CD4-positive, alpha-beta T cell (primary cell): ENCODE measurements at regions not wholly inside any gene's neighbourhood (a gene's known extent, or its start where the extent isn't known, plus 50 kb on each side); places are given as distances from the start of the nearest gene placed in this dataset.

Experiments
- ATAC-seq: fragments of 200-7000 bp; cut with Tn5 transposase; one replicate; pipeline ENCODE4 v1.10.0; 2022; ENCODE audit warnings: mild to moderate bottlenecking; ENCODE audit not compliant: poor library complexity
- CTCF ChIA-PET: fragments of 350-600 bp; sonication (Branson Sonifier 250); formaldehyde crosslinking; loops from one replicate; lab custom pipeline; 2021; ENCODE audit warnings: antibody characterized with exemption, inconsistent platforms; lab: Charles Lee
- POLR2A ChIA-PET: fragments of 350-600 bp; sonication (Branson Sonifier 250); formaldehyde crosslinking; loops from one replicate; lab custom pipeline; 2021; ENCODE audit warnings: antibody characterized with exemption, inconsistent platforms; lab: Charles Lee
- DNase-seq, 14 experiments: peaks; one replicate each; pipeline ENCODE4 v3.0.0-alpha.2; 2013 to 2020; ENCODE audit warnings: mixed read lengths in 2 of 14
- H3K27ac ChIP-seq, 2 donors: one replicate each; pipeline versions ENCODE4 v1.5.1 to v1.7.0; 2013; ENCODE audit warnings: low read length in 2 of 2, low read depth in 1 of 2, mild to moderate bottlenecking in 1 of 2
- H3K27me3 ChIP-seq, 2 experiments: 1 replicate in 1 of 2; 2 replicates in 1 of 2; pipeline versions ENCODE4 v1.6.1 to v1.7.0; 2013; ENCODE audit warnings: low read length in 2 of 2, control low read depth in 1 of 2, mild to moderate bottlenecking in 1 of 2, moderate library complexity in 1 of 2; ENCODE audit not compliant: insufficient read depth in 2 of 2, control insufficient read depth in 1 of 2
- H3K36me3 ChIP-seq: one replicate; pipeline ENCODE4 v1.6.1; 2013; ENCODE audit warnings: low read length, control low read depth; ENCODE audit not compliant: insufficient read depth
- H3K4me1 ChIP-seq: one replicate; pipeline ENCODE4 v1.6.1; 2013; ENCODE audit warnings: low read length, control low read depth; ENCODE audit not compliant: insufficient read depth
- H3K4me3 ChIP-seq: one replicate; pipeline ENCODE4 v1.5.1; 2013; ENCODE audit warnings: mild to moderate bottlenecking, low read length, moderate library complexity
- H3K9me3 ChIP-seq, 2 experiments: 1 replicate in 1 of 2; 2 replicates in 1 of 2; pipeline versions ENCODE4 v1.6.1 to v1.7.0; 2013; ENCODE audit warnings: low read length in 2 of 2, mild to moderate bottlenecking in 2 of 2, control low read depth in 1 of 2, moderate library complexity in 1 of 2; ENCODE audit not compliant: control insufficient read depth in 1 of 2, insufficient read depth in 1 of 2
- H3K27ac Mint-ChIP-seq: one replicate; pipeline ENCODE4 v1.8.0; 2020; ENCODE audit warnings: mixed read lengths
- H3K27me3 Mint-ChIP-seq: one replicate; pipeline ENCODE4 v1.8.0; 2021; ENCODE audit warnings: mixed read lengths
- H3K36me3 Mint-ChIP-seq: one replicate; pipeline ENCODE4 v1.8.0; 2021; ENCODE audit warnings: low read depth, mixed read lengths
- H3K4me1 Mint-ChIP-seq: one replicate; pipeline ENCODE4 v1.8.0; 2021; ENCODE audit warnings: low read depth, mixed read lengths
- H3K4me3 Mint-ChIP-seq: one replicate; pipeline ENCODE4 v1.8.0; 2020; ENCODE audit warnings: mild to moderate bottlenecking, mixed read lengths
- H3K9me3 Mint-ChIP-seq: one replicate; pipeline ENCODE4 v1.8.0; 2020; ENCODE audit warnings: mixed read lengths
- intact Hi-C, 2 experiments: fragments of 100-400 bp; cut with DNase I in 1 of 2; cut with micrococcal nuclease in 1 of 2; formaldehyde crosslinking; loops; one replicate each; pipeline versions ENCODE4 v1.15.1 to v1.9.0; 2023 to 2025; cut with DNase I, micrococcal nuclease
- TF ChIP-seq, protein P1 (sequence below): fragments of 200-600 bp; IDR thresholded peaks from one replicate; pipeline ENCODE4 v1.8.0; 2022; ENCODE audit warnings: antibody characterized with exemption, mild to moderate bottlenecking

DNA sequence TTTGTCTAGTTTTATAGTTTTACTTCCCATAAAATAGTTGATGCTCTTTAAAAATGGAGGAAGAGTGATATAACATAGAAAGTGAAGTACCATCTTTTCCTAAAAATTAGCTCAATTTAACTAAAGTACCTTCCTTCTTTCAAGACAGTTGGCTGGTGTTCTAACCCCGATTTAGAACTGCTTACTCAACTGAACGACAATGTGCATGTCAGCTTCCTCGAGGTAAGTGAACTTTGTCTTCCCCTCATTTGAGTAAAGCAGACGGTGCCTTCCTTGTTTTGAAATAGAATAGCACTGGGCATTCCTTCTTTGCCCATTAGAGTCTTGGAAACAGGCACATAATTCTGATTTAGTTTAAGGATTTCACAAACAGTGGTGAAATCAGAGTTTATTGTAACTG lies 1519.2 kb downstream of the EFNB2 start:
- H3K27me3 ChIP-seq = no peaks in the 10 kb centered on the region
- H3K4me3 Mint-ChIP-seq = no peak overlapping the region
- no peaks in the 10 kb centered on the region for H3K36me3 Mint-ChIP-seq
- no peak overlapping the region for H3K4me3 ChIP-seq
- H3K27ac Mint-ChIP-seq = no peak overlapping the region
- TF ChIP-seq, protein P1, sequence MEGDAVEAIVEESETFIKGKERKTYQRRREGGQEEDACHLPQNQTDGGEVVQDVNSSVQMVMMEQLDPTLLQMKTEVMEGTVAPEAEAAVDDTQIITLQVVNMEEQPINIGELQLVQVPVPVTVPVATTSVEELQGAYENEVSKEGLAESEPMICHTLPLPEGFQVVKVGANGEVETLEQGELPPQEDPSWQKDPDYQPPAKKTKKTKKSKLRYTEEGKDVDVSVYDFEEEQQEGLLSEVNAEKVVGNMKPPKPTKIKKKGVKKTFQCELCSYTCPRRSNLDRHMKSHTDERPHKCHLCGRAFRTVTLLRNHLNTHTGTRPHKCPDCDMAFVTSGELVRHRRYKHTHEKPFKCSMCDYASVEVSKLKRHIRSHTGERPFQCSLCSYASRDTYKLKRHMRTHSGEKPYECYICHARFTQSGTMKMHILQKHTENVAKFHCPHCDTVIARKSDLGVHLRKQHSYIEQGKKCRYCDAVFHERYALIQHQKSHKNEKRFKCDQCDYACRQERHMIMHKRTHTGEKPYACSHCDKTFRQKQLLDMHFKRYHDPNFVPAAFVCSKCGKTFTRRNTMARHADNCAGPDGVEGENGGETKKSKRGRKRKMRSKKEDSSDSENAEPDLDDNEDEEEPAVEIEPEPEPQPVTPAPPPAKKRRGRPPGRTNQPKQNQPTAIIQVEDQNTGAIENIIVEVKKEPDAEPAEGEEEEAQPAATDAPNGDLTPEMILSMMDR = no peak
- peaks cover 0 to 3% of the 10 kb centered on the region in 2 experiments for H3K9me3 ChIP-seq
- ChIA-PET CTCF (no interaction called here), POLR2A (no interaction called here)
- no peaks in the 10 kb centered on the region for H3K4me1 ChIP-seq
- no peaks in the 10 kb centered on the region for H3K27me3 Mint-ChIP-seq
- DNase-seq = no peak
- no peak for ATAC-seq
- H3K27ac ChIP-seq = no peak overlapping the region
- H3K4me1 Mint-ChIP-seq = no peaks in the 10 kb centered on the region
- H3K9me3 Mint-ChIP-seq = no peaks in the 10 kb centered on the region
- H3K36me3 ChIP-seq = no peaks in the 10 kb centered on the region
- intact Hi-C loops = no loop called here

DNA sequence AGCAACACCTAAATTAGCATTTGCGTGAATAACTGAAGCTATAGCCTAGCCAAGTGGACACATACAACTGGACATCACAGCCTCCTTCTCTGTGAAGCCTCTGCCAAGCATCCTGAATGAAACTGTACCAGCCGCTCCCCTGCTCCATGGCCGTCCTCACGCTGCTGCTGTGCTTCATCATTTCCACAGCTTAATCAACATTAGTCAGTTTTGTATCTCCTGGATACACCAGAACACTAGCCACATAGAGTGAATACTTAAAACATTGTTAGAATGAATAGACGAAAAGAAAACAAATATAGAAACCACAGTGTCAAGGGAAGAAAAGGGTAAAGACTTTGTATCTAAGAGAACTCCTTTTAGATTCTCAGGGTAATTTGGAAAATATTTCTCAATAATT lies 1526.9 kb downstream of the EFNB2 start:
- TF ChIP-seq, protein P1 = no peak
- Mint-ChIP-seq H3K27me3 (no peaks in the 10 kb centered on the region), H3K36me3 (no peaks in the 10 kb centered on the region), H3K9me3 (no peaks in the 10 kb centered on the region), H3K27ac (no peak overlapping the region), H3K4me1 (no peaks in the 10 kb centered on the region), H3K4me3 (no peak overlapping the region)
- Histone ChIP-seq H3K9me3 (no peaks in the 10 kb centered on the region), H3K4me3 (no peak overlapping the region), H3K36me3 (no peaks in the 10 kb centered on the region), H3K27me3 (no peaks in the 10 kb centered on the region), H3K27ac (no peak overlapping the region), H3K4me1 (no peaks in the 10 kb centered on the region)
- no peak for DNase-seq
- CTCF ChIA-PET = no interaction called here
- POLR2A ChIA-PET = no interaction called here
- intact Hi-C loops = no loop called here
- no peak for ATAC-seq

DNA sequence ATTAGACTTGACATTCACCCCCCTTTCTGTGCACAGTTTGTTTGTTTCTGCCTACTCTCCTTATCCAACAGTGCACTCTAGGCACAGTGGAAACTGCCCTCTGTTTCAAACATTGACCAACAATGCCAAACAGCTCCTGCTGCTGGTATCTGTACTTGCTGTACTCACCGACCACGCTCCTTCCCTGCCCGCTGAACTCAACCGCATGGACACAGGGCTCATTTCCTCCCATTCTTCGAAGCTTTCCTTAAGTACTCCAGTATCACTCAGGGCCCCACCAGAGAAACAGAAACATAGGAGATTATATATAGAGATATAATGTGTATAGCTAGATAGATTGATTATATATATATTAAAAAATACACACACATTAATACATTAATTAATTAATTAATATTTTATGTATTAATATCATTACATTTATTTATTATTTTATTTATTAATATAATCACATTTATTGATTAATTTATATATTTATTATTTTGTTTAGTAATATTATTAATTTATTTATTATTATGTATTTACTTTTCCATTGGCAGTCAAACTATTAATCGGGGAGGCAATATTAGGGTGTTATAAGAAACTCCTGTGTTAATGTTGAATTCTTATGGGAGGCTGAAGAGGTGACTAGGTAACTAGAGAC lies 1528.2 kb downstream of the EFNB2 start:
- CTCF ChIA-PET = no interaction called here
- DNase-seq (no peak), ATAC-seq (no peak)
- Mint-ChIP-seq H3K9me3 (no peaks in the 10 kb centered on the region), H3K27ac (no peak overlapping the region), H3K4me1 (no peaks in the 10 kb centered on the region), H3K36me3 (no peaks in the 10 kb centered on the region), H3K27me3 (no peaks in the 10 kb centered on the region), H3K4me3 (no peak overlapping the region)
- intact Hi-C loops = no loop called here
- no peak overlapping the region for H3K4me3 ChIP-seq
- no peaks in the 10 kb centered on the region for H3K27me3 ChIP-seq
- no peaks in the 10 kb centered on the region for H3K9me3 ChIP-seq
- H3K36me3 ChIP-seq = no peaks in the 10 kb centered on the region
- no peak overlapping the region for H3K27ac ChIP-seq
- POLR2A ChIA-PET = no interaction called here
- TF ChIP-seq, protein P1 = no peak
- no peaks in the 10 kb centered on the region for H3K4me1 ChIP-seq
